H9 (cell line): ENCODE measurements at regions not wholly inside any gene's neighbourhood (a gene's known extent, or its start where the extent isn't known, plus 50 kb on each side); places are given as distances from the start of the nearest gene placed in this dataset.

Experiments used
- DNase-seq: peaks from one replicate; pipeline ENCODE4 v3.0.0-alpha.2; 2017
- H2AFZ ChIP-seq: one replicate; pipeline ENCODE4 v1.6.1; 2013; ENCODE audit warnings: mild to moderate bottlenecking, low read length, control low read depth, moderate library complexity
- H2AK5ac ChIP-seq: 2 replicates; pipeline ENCODE4 v1.6.1; 2013; ENCODE audit warnings: low read length, control low read depth, mixed read lengths; ENCODE audit not compliant: insufficient read length
- H2BK120ac ChIP-seq: one replicate; pipeline ENCODE4 v1.6.1; 2013; ENCODE audit warnings: low read depth, mild to moderate bottlenecking, low read length, control low read depth, inconsistent platforms; ENCODE audit not compliant: poor library complexity, severe bottlenecking
- H2BK12ac ChIP-seq: 2 replicates; pipeline ENCODE4 v1.6.1; 2013; ENCODE audit warnings: low read length, control low read depth, mixed read lengths, low read depth; ENCODE audit not compliant: insufficient read length
- H2BK15ac ChIP-seq: 2 replicates; pipeline ENCODE4 v1.6.1; 2013; ENCODE audit warnings: low read depth, low read length, control low read depth
- H2BK20ac ChIP-seq: one replicate; pipeline ENCODE4 v1.6.1; 2013; ENCODE audit warnings: low read depth, mild to moderate bottlenecking, low read length, control low read depth, inconsistent platforms; ENCODE audit not compliant: poor library complexity, severe bottlenecking
- H2BK5ac ChIP-seq: 2 replicates; pipeline ENCODE4 v1.6.1; 2013; ENCODE audit warnings: low read length, control low read depth, mixed read lengths; ENCODE audit not compliant: insufficient read length
- H3K14ac ChIP-seq: 2 replicates; pipeline ENCODE4 v1.6.1; 2013; ENCODE audit warnings: low read length, control low read depth; ENCODE audit not compliant: insufficient read depth
- H3K18ac ChIP-seq: 2 replicates; pipeline ENCODE4 v1.6.1; 2013; ENCODE audit warnings: low read depth, mild to moderate bottlenecking, mixed read lengths, low read length, control low read depth; ENCODE audit not compliant: insufficient read length
- H3K23ac ChIP-seq: 2 replicates; pipeline ENCODE4 v1.6.1; 2013; ENCODE audit warnings: low read length, control low read depth, mixed read lengths, low read depth; ENCODE audit not compliant: insufficient read length
- H3K23me2 ChIP-seq: 2 replicates; pipeline ENCODE4 v1.6.1; 2013; ENCODE audit warnings: low read depth, mild to moderate bottlenecking, mixed read lengths, low read length, control low read depth; ENCODE audit not compliant: insufficient read length, poor library complexity, severe bottlenecking
- H3K27ac ChIP-seq: 2 replicates; pipeline ENCODE4 v1.5.1; 2013; ENCODE audit warnings: low read length, control low read depth, mixed read lengths, low read depth; ENCODE audit not compliant: insufficient read length
- H3K27me3 ChIP-seq: 2 replicates; pipeline ENCODE4 v1.6.1; 2013; ENCODE audit warnings: low read length, control low read depth, inconsistent platforms; ENCODE audit not compliant: insufficient read depth
- H3K4ac ChIP-seq: 2 replicates; pipeline ENCODE4 v1.6.1; 2013; ENCODE audit warnings: low read depth, mild to moderate bottlenecking, control low read depth, inconsistent platforms, low read length, moderate library complexity
- H3K4me1 ChIP-seq: 2 replicates; pipeline ENCODE4 v1.6.1; 2013; ENCODE audit warnings: low read length, control low read depth, inconsistent platforms; ENCODE audit not compliant: insufficient read depth
- H3K4me2 ChIP-seq: 2 replicates; pipeline ENCODE4 v1.6.1; 2013; ENCODE audit warnings: low read length, control low read depth, mixed read lengths; ENCODE audit not compliant: insufficient read length, insufficient read depth
- H3K56ac ChIP-seq: 2 replicates; pipeline ENCODE4 v1.6.1; 2013; ENCODE audit warnings: low read depth, mild to moderate bottlenecking, mixed read lengths, low read length, control low read depth; ENCODE audit not compliant: insufficient read length
- H3K79me1 ChIP-seq: 2 replicates; pipeline ENCODE4 v1.6.1; 2013; ENCODE audit warnings: low read depth, mild to moderate bottlenecking, moderate library complexity, low read length, control low read depth, inconsistent platforms; ENCODE audit not compliant: insufficient read depth, poor library complexity, severe bottlenecking
- H3K79me2 ChIP-seq: 2 replicates; pipeline ENCODE4 v1.6.1; 2013; ENCODE audit warnings: low read length, control low read depth, inconsistent platforms; ENCODE audit not compliant: insufficient read depth
- H3K9ac ChIP-seq: 2 replicates; pipeline ENCODE4 v1.6.1; 2013; ENCODE audit warnings: low read length, control low read depth, mixed read lengths; ENCODE audit not compliant: insufficient read length; ENCODE audit errors: extremely low read depth
- H3K9me3 ChIP-seq: one replicate; pipeline ENCODE4 v1.6.1; 2013; ENCODE audit warnings: low read depth, low read length, inconsistent platforms; ENCODE audit not compliant: control insufficient read depth
- H3T11ph ChIP-seq: one replicate; pipeline ENCODE4 v1.6.1; 2013; ENCODE audit warnings: mild to moderate bottlenecking, low read length, control low read depth, inconsistent platforms
- H4K20me1 ChIP-seq: one replicate; pipeline ENCODE4 v1.6.1; 2013; ENCODE audit not compliant: control insufficient read depth, insufficient read length, insufficient read depth
- H4K5ac ChIP-seq: 2 replicates; pipeline ENCODE4 v1.6.1; 2013; ENCODE audit warnings: low read depth, mild to moderate bottlenecking, mixed read lengths, low read length, control low read depth; ENCODE audit not compliant: insufficient read length
- H4K8ac ChIP-seq: replicated peaks from 2 replicates; pipeline ENCODE4 v1.6.1; 2013; ENCODE audit warnings: low read length, control low read depth, mixed read lengths, low read depth; ENCODE audit not compliant: insufficient read length
- H4K91ac ChIP-seq: 2 replicates; pipeline ENCODE4 v1.6.1; 2013; ENCODE audit warnings: low read depth, mild to moderate bottlenecking, moderate library complexity, mixed read lengths, low read length, control low read depth; ENCODE audit not compliant: insufficient read length
- H3K27ac Mint-ChIP-seq, 3 experiments: 2 replicates in 2 of 3; 3 replicates in 1 of 3; pipeline ENCODE4 v1.8.0; 2020 to 2021; ENCODE audit warnings: mixed read lengths in 3 of 3, mild to moderate bottlenecking in 1 of 3, moderate library complexity in 1 of 3
- H3K27me3 Mint-ChIP-seq: 2 replicates; pipeline ENCODE4 v1.8.0; 2021; ENCODE audit warnings: low read depth, mild to moderate bottlenecking, moderate library complexity, mixed read lengths
- H3K36me3 Mint-ChIP-seq, 3 experiments: 2 replicates in 2 of 3; 3 replicates in 1 of 3; pipeline ENCODE4 v1.8.0; 2020 to 2021; ENCODE audit warnings: low read depth in 3 of 3, mixed read lengths in 3 of 3; ENCODE audit not compliant: insufficient read depth in 1 of 3
- H3K4me1 Mint-ChIP-seq, 2 experiments: 2 replicates each; pipeline ENCODE4 v1.8.0; 2020; ENCODE audit warnings: mixed read lengths in 2 of 2
- H3K4me3 Mint-ChIP-seq, 2 experiments: 2 replicates in 1 of 2; 3 replicates in 1 of 2; pipeline ENCODE4 v1.8.0; 2020 to 2021; ENCODE audit warnings: mild to moderate bottlenecking in 2 of 2, mixed read lengths in 2 of 2, moderate library complexity in 1 of 2
- H3K9me3 Mint-ChIP-seq, 2 experiments: 2 replicates in 1 of 2; 3 replicates in 1 of 2; pipeline ENCODE4 v1.8.0; 2020; ENCODE audit warnings: mild to moderate bottlenecking in 2 of 2, mixed read lengths in 2 of 2, moderate library complexity in 1 of 2
- WGBS: extraction: QIAGEN DNeasy Blood & Tissue Kit; methylation state at CpG from one replicate; pipeline ENCODE4 v1.1.7; 2013; ENCODE audit warnings: missing lambda C conversion rate, low lambda C conversion rate, mixed read lengths; ENCODE audit not compliant: insufficient read length; ENCODE audit errors: extremely low coverage; 5-methylcytosine and 5-hydroxymethylcytosine counted together
- TF ChIP-seq, protein P1 (sequence below): fragments of 200-600 bp; sonication (generic); conservative IDR thresholded peaks from 3 replicates; pipeline ENCODE4 v1.8.0; 2021; ENCODE audit warnings: antibody characterized with exemption, mild to moderate bottlenecking

DNA sequence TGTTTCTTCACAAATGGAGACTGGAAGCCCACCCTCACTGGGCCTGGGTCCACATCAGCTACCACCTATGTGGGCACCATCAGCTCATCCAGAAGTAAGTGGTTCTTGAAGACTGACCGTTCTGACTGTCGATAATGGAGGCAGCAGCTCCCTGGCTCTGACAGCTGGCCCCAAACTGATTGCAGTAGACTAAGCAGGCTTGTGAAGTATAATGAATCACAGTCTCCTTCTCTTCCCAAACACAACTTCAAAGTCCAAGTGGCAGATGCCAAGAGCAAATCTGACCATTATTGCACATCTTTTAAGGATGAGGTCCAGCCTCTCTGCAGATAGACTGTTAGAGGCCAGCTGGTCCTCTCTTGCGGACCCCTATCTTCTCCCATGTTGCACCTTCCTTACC, 574.4 kb upstream of the KLF12 start:
- no peak overlapping the region for H3K4me3 Mint-ChIP-seq
- Histone ChIP-seq H3K18ac (no peak overlapping the region), H3K27me3 (no peaks in the 10 kb centered on the region), H2BK12ac (no peak overlapping the region), H3K4me1 (no peaks in the 10 kb centered on the region), H3K27ac (no peak overlapping the region), H3K79me1 (no peaks in the 10 kb centered on the region), H2BK15ac (no peak overlapping the region), H3K9ac (no peak overlapping the region), H4K91ac (no peak overlapping the region), H3T11ph (no peak overlapping the region), H4K8ac (no peak overlapping the region), H3K9me3 (no peaks in the 10 kb centered on the region), H2BK20ac (no peak overlapping the region), H3K4ac (no peak overlapping the region), H4K5ac (no peak overlapping the region), H3K23ac (no peak overlapping the region), H2AFZ (no peak overlapping the region), H3K14ac (no peak overlapping the region), H2BK5ac (no peak overlapping the region), H3K23me2 (no peaks in the 10 kb centered on the region), H3K79me2 (no peaks in the 10 kb centered on the region; the same call in 1 of the 2 replicates), H3K4me2 (no peak overlapping the region), H4K20me1 (no peaks in the 10 kb centered on the region), H2AK5ac (no peak overlapping the region), H2BK120ac (no peak overlapping the region), H3K56ac (no peak overlapping the region)
- no peaks in the 10 kb centered on the region for H3K27me3 Mint-ChIP-seq
- no peaks in the 10 kb centered on the region; a peak in 1 of 5 replicates for H3K9me3 Mint-ChIP-seq
- TF ChIP-seq, protein P1, sequence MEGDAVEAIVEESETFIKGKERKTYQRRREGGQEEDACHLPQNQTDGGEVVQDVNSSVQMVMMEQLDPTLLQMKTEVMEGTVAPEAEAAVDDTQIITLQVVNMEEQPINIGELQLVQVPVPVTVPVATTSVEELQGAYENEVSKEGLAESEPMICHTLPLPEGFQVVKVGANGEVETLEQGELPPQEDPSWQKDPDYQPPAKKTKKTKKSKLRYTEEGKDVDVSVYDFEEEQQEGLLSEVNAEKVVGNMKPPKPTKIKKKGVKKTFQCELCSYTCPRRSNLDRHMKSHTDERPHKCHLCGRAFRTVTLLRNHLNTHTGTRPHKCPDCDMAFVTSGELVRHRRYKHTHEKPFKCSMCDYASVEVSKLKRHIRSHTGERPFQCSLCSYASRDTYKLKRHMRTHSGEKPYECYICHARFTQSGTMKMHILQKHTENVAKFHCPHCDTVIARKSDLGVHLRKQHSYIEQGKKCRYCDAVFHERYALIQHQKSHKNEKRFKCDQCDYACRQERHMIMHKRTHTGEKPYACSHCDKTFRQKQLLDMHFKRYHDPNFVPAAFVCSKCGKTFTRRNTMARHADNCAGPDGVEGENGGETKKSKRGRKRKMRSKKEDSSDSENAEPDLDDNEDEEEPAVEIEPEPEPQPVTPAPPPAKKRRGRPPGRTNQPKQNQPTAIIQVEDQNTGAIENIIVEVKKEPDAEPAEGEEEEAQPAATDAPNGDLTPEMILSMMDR, result no peak
- no peaks in the 10 kb centered on the region for H3K36me3 Mint-ChIP-seq
- no peaks in the 10 kb centered on the region for H3K4me1 Mint-ChIP-seq
- WGBS, result no CpG with 5 or more reads among the region's 3 CpGs
- H3K27ac Mint-ChIP-seq, result no peak overlapping the region
- no peak for DNase-seq
